ENCODE measurements at regions not wholly inside any gene's neighbourhood (a gene's known extent, or its start where the extent isn't known, plus 50 kb on each side); places are given as distances from the start of the nearest gene placed in this dataset.
"Not testable (repeated sequence)": the region's sequence is repeated elsewhere in the genome, so short reads cannot be mapped to it uniquely, and the experiment has no call there.

GRCh38 chr2:194380011-194380410 is 1277.0 kb upstream of the SLC39A10 start (continued):
- TF ChIP-seq CTCF (tag by site-specific recombination; IDR thresholded peaks at IDR 0.05) (no peak), PRDM4 (tag by site-specific recombination; IDR thresholded peaks at IDR 0.05) (no peak), ZNF629 (tag by site-specific recombination; IDR thresholded peaks at IDR 0.05) (no peak), BCL11B (tag by site-specific recombination; IDR thresholded peaks at IDR 0.05; ENCODE audit: low read depth) (no peak), ZXDB (tag by site-specific recombination; IDR thresholded peaks at IDR 0.05) (no peak), ZNF521 (tag by site-specific recombination; IDR thresholded peaks at IDR 0.05) (no peak), HOXD13 (CRISPR knock-in tag; IDR thresholded peaks at IDR 0.05; ENCODE audit: borderline replicate concordance) (no peak), ZNF501 (tag by site-specific recombination; IDR thresholded peaks at IDR 0.05) (no peak), ZNF324 (tag by site-specific recombination; IDR thresholded peaks at IDR 0.05) (no peak), ZNF623 (tag by site-specific recombination; IDR thresholded peaks at IDR 0.05) (no peak)
- TF ChIP-seq, protein P1, sequence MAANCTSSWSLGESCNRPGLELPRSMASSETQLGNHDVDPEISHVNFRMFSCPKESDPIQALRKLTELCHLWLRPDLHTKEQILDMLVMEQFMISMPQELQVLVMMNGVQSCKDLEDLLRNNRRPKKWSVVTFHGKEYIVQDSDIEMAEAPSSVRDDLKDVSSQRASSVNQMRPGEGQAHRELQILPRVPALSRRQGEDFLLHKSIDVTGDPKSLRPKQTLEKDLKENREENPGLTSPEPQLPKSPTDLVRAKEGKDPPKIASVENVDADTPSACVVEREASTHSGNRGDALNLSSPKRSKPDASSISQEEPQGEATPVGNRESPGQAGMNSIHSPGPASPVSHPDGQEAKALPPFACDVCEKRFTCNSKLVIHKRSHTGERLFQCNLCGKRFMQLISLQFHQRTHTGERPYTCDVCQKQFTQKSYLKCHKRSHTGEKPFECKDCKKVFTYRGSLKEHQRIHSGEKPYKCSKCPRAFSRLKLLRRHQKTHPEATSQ (tag by site-specific recombination; IDR thresholded peaks at IDR 0.05) = no peak
- TF ChIP-seq, protein P2, sequence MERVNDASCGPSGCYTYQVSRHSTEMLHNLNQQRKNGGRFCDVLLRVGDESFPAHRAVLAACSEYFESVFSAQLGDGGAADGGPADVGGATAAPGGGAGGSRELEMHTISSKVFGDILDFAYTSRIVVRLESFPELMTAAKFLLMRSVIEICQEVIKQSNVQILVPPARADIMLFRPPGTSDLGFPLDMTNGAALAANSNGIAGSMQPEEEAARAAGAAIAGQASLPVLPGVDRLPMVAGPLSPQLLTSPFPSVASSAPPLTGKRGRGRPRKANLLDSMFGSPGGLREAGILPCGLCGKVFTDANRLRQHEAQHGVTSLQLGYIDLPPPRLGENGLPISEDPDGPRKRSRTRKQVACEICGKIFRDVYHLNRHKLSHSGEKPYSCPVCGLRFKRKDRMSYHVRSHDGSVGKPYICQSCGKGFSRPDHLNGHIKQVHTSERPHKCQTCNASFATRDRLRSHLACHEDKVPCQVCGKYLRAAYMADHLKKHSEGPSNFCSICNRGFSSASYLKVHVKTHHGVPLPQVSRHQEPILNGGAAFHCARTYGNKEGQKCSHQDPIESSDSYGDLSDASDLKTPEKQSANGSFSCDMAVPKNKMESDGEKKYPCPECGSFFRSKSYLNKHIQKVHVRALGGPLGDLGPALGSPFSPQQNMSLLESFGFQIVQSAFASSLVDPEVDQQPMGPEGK (tag by site-specific recombination; IDR thresholded peaks at IDR 0.05) = no peak

GRCh38 chr2:194367390-194367789 is 1289.6 kb upstream of the SLC39A10 start:
- H3K9me3 ChIP-seq (ENCODE audit: control insufficient read depth, insufficient read depth, low read depth, low read length); POLR2A ChIA-PET; CTCF ChIA-PET; H3K4me1 ChIP-seq (ENCODE audit: control insufficient read depth, insufficient read depth, low read length); H3K27ac ChIP-seq (ENCODE audit: extremely low read depth, low read depth, low read length); H3K36me3 ChIP-seq (ENCODE audit: control insufficient read depth in 2 of 2, insufficient read depth in 1 of 2, low read length in 2 of 2); H3K4me3 ChIP-seq (ENCODE audit: low read depth, low read length): not testable (repeated sequence)

- Histone ChIP-seq H3K36me3 (ENCODE audit: control insufficient read depth in 2 of 2, insufficient read depth in 1 of 2, low read length in 2 of 2) (no peaks in the 10 kb centered on the region), H3K4me1 (ENCODE audit: control insufficient read depth, insufficient read depth, low read length) (no peaks in the 10 kb centered on the region), H3K27ac (ENCODE audit: extremely low read depth, low read depth, low read length) (no peak overlapping the region), H3K4me3 (ENCODE audit: low read depth, low read length) (no peak overlapping the region), H3K9me3 (ENCODE audit: control insufficient read depth, insufficient read depth, low read depth, low read length) (no peaks in the 10 kb centered on the region)
- ChIA-PET POLR2A (no interaction called here), CTCF (no interaction called here)
- no peak for TF ChIP-seq ZNF248 (tag by site-specific recombination; IDR thresholded peaks at IDR 0.05)
- TF ChIP-seq ZFP37 (tag by site-specific recombination; IDR thresholded peaks at IDR 0.05) = no peak
- TF ChIP-seq ZNF2 (tag by site-specific recombination; IDR thresholded peaks at IDR 0.05) = no peak
Observed at GRCh38 chr2:194363878-194364277, 1293.1 kb upstream of the SLC39A10 start.
